Fibroblast of the aortic adventitia (primary cell): ENCODE measurements at regions not wholly inside any gene's neighbourhood (a gene's known extent, or its start where the extent isn't known, plus 50 kb on each side); places are given as distances from the start of the nearest gene placed in this dataset.
"Not testable (repeated sequence)": the region's sequence is repeated elsewhere in the genome, so short reads cannot be mapped to it uniquely, and the experiment has no call there.

Source experiments
- DNase-seq: peaks from one replicate; pipeline ENCODE4 v3.0.0-alpha.2; 2010; ENCODE audit warnings: low read depth
- H3K4me3 ChIP-seq: 2 replicates; pipeline ENCODE4 v1.5.1; 2011; ENCODE audit warnings: low read depth, mild to moderate bottlenecking, control low read depth, low read length, moderate library complexity
- CTCF ChIP-seq: IDR thresholded peaks from 2 replicates; pipeline ENCODE4 v1.5.1; 2011; ENCODE audit warnings: mild to moderate bottlenecking, low read length, control low read depth, inconsistent platforms; ENCODE audit not compliant: insufficient read depth

- no peak overlapping the region for H3K4me3 ChIP-seq
- no peak for DNase-seq
- TF ChIP-seq CTCF, result no peak
These were observed 1494.7 kb downstream of the UQCRFS1 start for GRCh38 chr19:27718234-27718633.

DNA sequence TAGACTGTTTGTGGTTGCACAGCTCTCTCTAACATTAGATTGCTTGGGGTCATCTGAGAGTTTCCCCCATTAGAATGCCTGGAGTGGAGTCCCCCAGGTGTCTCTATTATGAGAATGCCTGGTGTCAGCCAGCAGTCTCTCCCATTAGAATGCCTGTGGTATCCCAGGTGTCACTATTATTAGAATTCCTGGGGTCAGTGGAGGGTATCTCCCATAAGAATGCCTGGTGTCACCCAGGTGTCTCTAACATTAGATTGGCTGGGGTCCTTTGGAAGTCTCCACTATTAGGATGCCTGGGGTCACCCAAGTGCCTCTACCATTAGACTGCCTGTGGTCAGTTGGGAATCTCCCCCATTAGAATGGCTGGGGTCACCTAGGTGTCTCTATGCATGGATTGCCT, 1495.1 kb downstream of the UQCRFS1 start:
- no peak for TF ChIP-seq CTCF
- DNase-seq, result no peak
- H3K4me3 ChIP-seq, result no peak overlapping the region

DNA sequence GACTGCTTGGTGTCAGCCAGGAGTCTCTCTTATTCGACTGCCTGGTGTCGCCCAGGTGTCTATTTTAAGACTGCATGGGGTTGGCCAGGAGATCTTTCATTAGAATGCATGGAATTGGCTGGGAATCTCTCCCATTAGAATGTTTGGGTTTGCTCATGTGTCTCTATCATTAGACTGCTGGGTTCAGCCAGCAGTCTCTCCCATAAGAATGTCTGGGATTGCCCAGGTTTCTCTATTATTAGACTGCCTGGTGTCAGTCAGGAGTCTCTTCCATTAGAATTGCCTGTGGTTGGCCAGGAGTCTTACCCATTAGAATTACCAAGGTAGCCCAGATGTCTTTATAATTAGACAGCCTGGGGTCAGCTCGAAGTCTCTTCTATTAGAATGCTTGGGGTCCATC, 1496.0 kb downstream of the UQCRFS1 start:
- no peak for TF ChIP-seq CTCF
- H3K4me3 ChIP-seq, result no peak overlapping the region
- DNase-seq, result no peak

DNA sequence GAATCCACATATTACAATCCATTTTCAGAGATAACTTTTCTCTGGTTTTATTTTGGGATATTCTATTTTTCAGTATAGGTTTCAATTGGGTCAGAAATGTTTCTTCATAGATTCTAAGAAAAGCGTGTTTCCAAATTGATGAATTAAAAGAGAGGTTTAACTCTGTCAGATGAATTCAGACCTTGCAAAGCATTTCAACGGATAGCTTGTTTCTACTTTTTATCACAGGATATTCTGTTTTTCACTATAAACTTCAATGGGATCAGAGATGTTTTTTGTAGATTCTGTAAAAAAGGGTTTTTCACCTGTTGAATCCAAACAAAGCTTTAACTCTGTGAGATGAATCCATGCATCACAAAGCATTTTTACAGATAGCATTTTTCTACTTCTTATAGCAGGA, 1498.1 kb downstream of the UQCRFS1 start:
- no peak for DNase-seq
- no peak for TF ChIP-seq CTCF
- H3K4me3 ChIP-seq, result no peak overlapping the region

GRCh38 chr19:27709496-27709895, 1503.5 kb downstream of the UQCRFS1 start:
- no peak for TF ChIP-seq CTCF
- H3K4me3 ChIP-seq, result no peak overlapping the region

DNA sequence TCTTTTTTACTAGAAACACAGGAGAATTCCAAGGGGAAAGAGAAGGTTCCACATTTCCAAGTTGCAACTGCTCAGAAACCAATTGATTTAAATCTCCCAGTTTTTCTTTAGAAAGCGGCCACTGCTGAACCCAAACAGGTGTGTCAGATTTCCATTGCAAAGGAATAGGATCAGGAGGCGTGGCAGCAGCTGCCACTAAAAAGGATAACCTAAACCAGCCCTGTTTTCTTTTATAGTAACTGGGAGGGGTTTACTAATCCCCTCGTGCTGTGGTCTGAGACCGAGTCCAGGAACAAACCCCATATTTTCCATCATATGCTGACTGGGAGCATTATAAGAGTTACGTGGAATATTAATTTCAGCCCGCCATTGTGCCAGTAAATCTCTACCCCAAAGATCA, 1504.0 kb downstream of the UQCRFS1 start:
- H3K4me3 ChIP-seq, DNase-seq: not testable (repeated sequence)

More at GRCh38 chr19:27709496-27709895, 1503.5 kb downstream of the UQCRFS1 start:
- no peak for DNase-seq

DNA sequence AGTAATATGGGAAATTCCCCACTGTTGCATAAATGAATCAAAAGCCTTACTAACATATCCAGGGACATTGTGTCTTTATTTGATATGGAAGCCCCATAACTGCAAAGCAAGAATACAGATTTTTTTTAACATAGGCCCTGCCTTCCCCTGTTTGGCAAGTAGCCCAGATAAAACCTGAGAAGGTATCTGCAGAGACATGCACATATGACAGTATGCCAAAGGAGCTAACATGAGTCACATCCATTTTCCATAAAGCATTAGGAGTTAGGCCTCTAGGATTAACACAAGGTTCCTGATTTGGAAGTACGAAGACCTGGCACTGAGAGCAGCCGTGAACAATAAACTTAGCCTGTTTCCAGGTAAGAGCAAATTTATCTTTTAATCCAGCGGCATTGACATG, 1505.9 kb downstream of the UQCRFS1 start:
- not testable (repeated sequence) for H3K4me3 ChIP-seq, DNase-seq

DNA sequence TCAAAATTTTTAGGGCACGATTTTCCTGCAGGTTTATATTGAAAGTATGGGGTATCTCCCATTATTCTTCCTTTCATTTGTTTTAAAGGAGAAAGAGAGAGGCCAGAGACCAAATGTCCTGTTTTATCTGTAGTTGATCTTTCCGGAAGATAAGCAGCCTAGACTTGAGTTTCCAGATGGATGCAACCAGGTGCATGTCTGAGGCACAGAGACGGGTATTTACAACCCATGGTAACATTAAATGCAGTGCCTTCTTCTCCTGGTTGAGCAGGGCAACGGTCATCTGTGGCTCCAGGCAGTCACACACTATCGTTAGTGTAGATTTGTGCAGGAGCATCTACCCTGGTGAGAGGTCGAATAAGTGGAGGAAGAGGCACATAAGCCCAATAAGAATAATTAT, 1507.1 kb downstream of the UQCRFS1 start:
- no peak for TF ChIP-seq CTCF
- no peak overlapping the region for H3K4me3 ChIP-seq
- DNase-seq, result no peak
